K562 (cell line): ENCODE measurements at regions not wholly inside any gene's neighbourhood (a gene's known extent, or its start where the extent isn't known, plus 50 kb on each side); places are given as distances from the start of the nearest gene placed in this dataset.

Experiments
- ATAC-seq: fragments of 200-7000 bp; cut with Tn5 transposase; 3 replicates; pipeline ENCODE4 v1.9.1; 2020; ENCODE audit warnings: moderate library complexity
- BruUV-seq: library from RNA; stranded (reverse); fragments of 400-500 nt; replicated peaks from 2 replicates; lab custom pipeline; 2021; lab: Mats Ljungman, UMichigan
- CTCF ChIA-PET: fragments of 300-600 bp; formaldehyde crosslinking; extraction: SDS; loops from one replicate; lab custom pipeline; 2021; ENCODE audit warnings: low intra/inter-chr PET ratio; lab: Yijun Ruan, JAX
- POLR2A ChIA-PET: fragments of 300-600, 350-650 bp; sonication (Branson Sonifier 250); formaldehyde crosslinking; extraction: SDS; loops from one replicate; lab custom pipeline; 2021; ENCODE audit warnings: antibody characterized with exemption, inconsistent platforms; lab: Yijun Ruan, JAX
- DNase-seq, 4 experiments: peaks; one replicate each; pipeline versions ENCODE4 v3.0.0 to v3.0.0-alpha.2; 2011 to 2018; ENCODE audit warnings: low spot score in 3 of 4, mixed read lengths in 3 of 4; ENCODE audit errors: extremely low read depth in 1 of 4
- FAIRE-seq: peaks from 2 replicates; lab custom pipeline; 2011; peaks lifted over from hg19 to GRCh38; lab: Jason Lieb, UNC
- H2AFZ ChIP-seq: 2 replicates; pipeline ENCODE4 v1.6.0; 2011; ENCODE audit warnings: low read depth, low read length, control low read depth, inconsistent platforms
- H3K27ac ChIP-seq: fragments of 200-600 bp; 3 replicates; pipeline ENCODE4 v1.8.0; 2011; ENCODE audit warnings: low read depth, mild to moderate bottlenecking, control low read depth, inconsistent platforms, low read length, moderate library complexity, mixed read lengths; ENCODE audit errors: extremely low read depth
- H3K27me3 ChIP-seq, 2 experiments: fragments of 300-600 bp in 1 of 2; 2 replicates in 1 of 2; 3 replicates in 1 of 2; pipeline versions ENCODE4 v1.6.0 to v1.8.0; 2011; ENCODE audit warnings: inconsistent platforms in 2 of 2, low read length in 2 of 2, mild to moderate bottlenecking in 1 of 2, mixed read lengths in 1 of 2, moderate library complexity in 1 of 2; ENCODE audit not compliant: control insufficient read depth in 2 of 2, insufficient read depth in 2 of 2
- H3K36me3 ChIP-seq: fragments of 300-600 bp; 3 replicates; pipeline ENCODE4 v1.8.0; 2011; ENCODE audit warnings: mild to moderate bottlenecking, low read length, inconsistent platforms; ENCODE audit not compliant: control insufficient read depth, insufficient read depth
- H3K4me1 ChIP-seq, 2 experiments: fragments of 200-600 bp in 1 of 2; replicated peaks in 1 of 2; 2 replicates in 1 of 2; 3 replicates in 1 of 2; pipeline versions ENCODE4 v1.5.1 to v1.8.0; 2011; ENCODE audit warnings: inconsistent platforms in 2 of 2, low read length in 2 of 2, mild to moderate bottlenecking in 1 of 2, mixed read lengths in 1 of 2, moderate library complexity in 1 of 2; ENCODE audit not compliant: control insufficient read depth in 2 of 2, insufficient read depth in 2 of 2
- H3K4me2 ChIP-seq: 2 replicates; pipeline ENCODE4 v1.6.1; 2011; ENCODE audit warnings: low read length, control low read depth, inconsistent platforms, mixed read lengths; ENCODE audit not compliant: insufficient read depth
- H3K4me3 ChIP-seq: fragments of 200-600 bp; sonication (generic), shearing (Covaris generic); 2 replicates; pipeline ENCODE4 v1.5.1; 2016; ENCODE audit warnings: control low read depth, inconsistent platforms
- H3K79me2 ChIP-seq: fragments of 200-600 bp; 3 replicates; pipeline ENCODE4 v1.8.0; 2011; ENCODE audit warnings: low read length, inconsistent platforms; ENCODE audit not compliant: control insufficient read depth, insufficient read depth
- H3K9ac ChIP-seq, 2 experiments: 2 replicates each; pipeline versions ENCODE4 v1.6.0 to v1.6.1; 2011; ENCODE audit warnings: low read depth in 2 of 2, low read length in 2 of 2, control low read depth in 1 of 2, inconsistent platforms in 1 of 2, mild to moderate bottlenecking in 1 of 2, mixed read lengths in 1 of 2; ENCODE audit not compliant: insufficient read depth in 1 of 2
- H3K9me1 ChIP-seq: one replicate; pipeline ENCODE4 v1.6.0; 2011; ENCODE audit warnings: inconsistent platforms, mild to moderate bottlenecking, low read length, moderate library complexity; ENCODE audit not compliant: control insufficient read depth, insufficient read depth
- H3K9me3 ChIP-seq: replicated peaks from 2 replicates; pipeline ENCODE4 v1.5.1; 2011; ENCODE audit warnings: low read depth, low read length, inconsistent platforms; ENCODE audit not compliant: control insufficient read depth, insufficient read depth
- H4K20me1 ChIP-seq: replicated peaks from 2 replicates; pipeline ENCODE4 v1.6.1; 2011; ENCODE audit warnings: low read length, inconsistent platforms, mixed read lengths; ENCODE audit not compliant: control insufficient read depth, insufficient read depth
- C11orf30 ChIP-seq: fragments of 450-650 bp; IDR thresholded peaks from 2 replicates; pipeline ENCODE4 v1.6.1; 2016; ENCODE audit warnings: low read depth, mild to moderate bottlenecking
- CHD2 ChIP-seq: IDR thresholded peaks from 2 replicates; pipeline ENCODE4 v1.6.1; 2011; ENCODE audit warnings: low read depth, low read length
- MIER1 ChIP-seq: fragments of 450-650 bp; IDR thresholded peaks from 2 replicates; pipeline ENCODE4 v1.6.1; 2016; ENCODE audit warnings: antibody characterized with exemption, mild to moderate bottlenecking, low read depth
- TBP ChIP-seq: optimal IDR thresholded peaks from 2 replicates; pipeline ENCODE3; 2011; ENCODE audit warnings: low read depth, low read length, improper control_type of control experiment
- ZFP36 ChIP-seq: fragments of 150-350 bp; IDR thresholded peaks from 2 replicates; pipeline ENCODE4 v1.6.1; 2018; ENCODE audit warnings: low read length, low read depth; ENCODE audit not compliant: partially characterized antibody
- ZNF224 ChIP-seq: sonication (generic); formaldehyde crosslinking; IDR thresholded peaks from 2 replicates; pipeline ENCODE4 v1.8.0; 2022; ENCODE audit warnings: mild to moderate bottlenecking, missing genetic modification reagents
- ZNF274 ChIP-seq: IDR thresholded peaks from 2 replicates; pipeline ENCODE4 v1.6.1; 2011; ENCODE audit warnings: low read depth, mild to moderate bottlenecking, low read length, moderate library complexity, borderline replicate concordance
- ZSCAN32 ChIP-seq: fragments of 450-650 bp; formaldehyde crosslinking; IDR thresholded peaks from 2 replicates; pipeline ENCODE4 v1.4.0; 2020; ENCODE audit warnings: mild to moderate bottlenecking, moderate library complexity
- WGBS: fragments of 100-300 bp; shearing (Covaris generic); methylation state at CpG from one replicate; pipeline ENCODE4 v1.1.6; 2016; ENCODE audit warnings: low coverage, mixed read lengths; ENCODE audit not compliant: insufficient coverage; ENCODE audit errors: missing lambda C conversion rate; 5-methylcytosine and 5-hydroxymethylcytosine counted together
- in situ Hi-C: fragments of 300-500 bp; cut with MboI; formaldehyde crosslinking; loops from 4 replicates; pipeline ENCODE4 v1.15.0; 2018; ENCODE audit warnings: inconsistent platforms, mixed read lengths
- intact Hi-C: fragments of 100-400 bp; cut with micrococcal nuclease; formaldehyde crosslinking; loops from 2 replicates; pipeline ENCODE4 v1.14.2; 2022
- TF ChIP-seq, protein P1 (sequence below): sonication (generic); formaldehyde crosslinking; IDR thresholded peaks from 2 replicates; pipeline ENCODE4 v1.8.0; 2022; ENCODE audit warnings: mild to moderate bottlenecking, missing genetic modification reagents

DNA sequence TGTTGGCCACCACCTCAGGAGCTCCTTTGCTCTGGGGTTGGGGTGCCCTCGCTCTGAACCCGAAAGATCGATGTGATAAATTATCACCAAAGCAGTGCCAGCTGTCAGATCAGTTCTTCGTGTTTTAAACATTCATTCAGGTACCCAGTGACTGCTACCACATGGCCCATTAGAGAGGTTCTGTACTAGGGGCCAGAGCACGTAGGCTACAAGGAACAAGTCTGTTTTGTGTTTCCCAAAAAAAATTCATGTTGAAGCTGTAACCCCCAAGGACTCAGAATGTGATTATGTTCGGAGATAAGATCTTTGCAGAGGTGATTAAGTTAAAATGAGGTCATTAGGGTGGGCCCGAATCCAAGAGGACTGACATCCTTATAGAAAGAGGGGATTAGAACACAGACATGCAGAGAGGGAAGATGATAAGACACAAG, 526.9 kb downstream of the NPHP4 start:
- DNase-seq (no peak), ATAC-seq (no peak), FAIRE-seq (no peak)
- H3K27ac ChIP-seq: no peak overlapping the region
- no peaks in the 10 kb centered on the region for H3K79me2 ChIP-seq
- intact Hi-C loops: no loop called here
- no peaks in the 10 kb centered on the region for H3K9me3 ChIP-seq
- no TSS peak for BruUV-seq
- H4K20me1 ChIP-seq: no peaks in the 10 kb centered on the region; the same call in 1 of the 2 replicates
- H2AFZ ChIP-seq: no peak overlapping the region
- 2% methylated on average over 7 of the region's 7 CpGs for WGBS
- H3K9me1 ChIP-seq: no peaks in the 10 kb centered on the region
- ChIA-PET CTCF (no interaction called here), POLR2A (no interaction called here)
- no peaks in the 10 kb centered on the region for H3K36me3 ChIP-seq
- in situ Hi-C loops: no loop called here
- peaks cover 0 to 12% of the 10 kb centered on the region in 2 experiments; a peak in 1 of 5 replicates for H3K27me3 ChIP-seq
- no peak for TF ChIP-seq ZSCAN32 (CRISPR knock-in tag)
- TF ChIP-seq ZNF274: no peak
- TF ChIP-seq TBP: no peak
- no peak for TF ChIP-seq CHD2
- no peak for TF ChIP-seq ZNF224 (CRISPR knock-in tag)
- no peak for TF ChIP-seq ZFP36
- TF ChIP-seq, protein P1, sequence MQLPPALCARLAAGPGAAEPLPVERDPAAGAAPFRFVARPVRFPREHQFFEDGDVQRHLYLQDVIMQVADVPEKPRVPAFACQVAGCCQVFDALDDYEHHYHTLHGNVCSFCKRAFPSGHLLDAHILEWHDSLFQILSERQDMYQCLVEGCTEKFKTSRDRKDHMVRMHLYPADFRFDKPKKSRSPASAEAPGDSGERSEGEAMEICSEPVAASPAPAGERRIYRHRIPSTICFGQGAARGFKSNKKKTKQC (CRISPR knock-in tag): no peak
- TF ChIP-seq C11orf30: no peak
- TF ChIP-seq MIER1: no peak
- H3K4me3 ChIP-seq: no peak overlapping the region
- H3K9ac ChIP-seq: no peak overlapping the region
- no peak overlapping the region for H3K4me2 ChIP-seq
- H3K4me1 ChIP-seq: no peaks in the 10 kb centered on the region
